RWPE1 (cell line): ENCODE measurements at regions not wholly inside any gene's neighbourhood (a gene's known extent, or its start where the extent isn't known, plus 50 kb on each side); places are given as distances from the start of the nearest gene placed in this dataset.

Source experiments
- CTCF ChIA-PET: fragments of 350-600 bp; sonication (Branson Sonifier 250); formaldehyde crosslinking; extraction: SDS; loops from one replicate; lab custom pipeline; 2021; lab: Yijun Ruan, JAX
- POLR2A ChIA-PET: fragments of 400-600 bp; formaldehyde crosslinking; extraction: SDS; loops from one replicate; lab custom pipeline; 2020; ENCODE audit warnings: antibody characterized with exemption; ENCODE audit not compliant: low non-redundant PET; lab: Yijun Ruan, JAX
- DNase-seq: peaks from one replicate; pipeline ENCODE4 v3.0.0; 2012; ENCODE audit warnings: low spot score
- H3K27ac ChIP-seq: fragments of 450-650 bp; 2 replicates; pipeline ENCODE4 v1.5.1; 2017
- TF ChIP-seq, protein P1 (sequence below): fragments of 450-650 bp; conservative IDR thresholded peaks from 2 replicates; pipeline ENCODE4 v1.5.1; 2017; ENCODE audit warnings: low read depth, mild to moderate bottlenecking

- CTCF ChIA-PET: no interaction called here
- POLR2A ChIA-PET: no interaction called here
- TF ChIP-seq, protein P1, sequence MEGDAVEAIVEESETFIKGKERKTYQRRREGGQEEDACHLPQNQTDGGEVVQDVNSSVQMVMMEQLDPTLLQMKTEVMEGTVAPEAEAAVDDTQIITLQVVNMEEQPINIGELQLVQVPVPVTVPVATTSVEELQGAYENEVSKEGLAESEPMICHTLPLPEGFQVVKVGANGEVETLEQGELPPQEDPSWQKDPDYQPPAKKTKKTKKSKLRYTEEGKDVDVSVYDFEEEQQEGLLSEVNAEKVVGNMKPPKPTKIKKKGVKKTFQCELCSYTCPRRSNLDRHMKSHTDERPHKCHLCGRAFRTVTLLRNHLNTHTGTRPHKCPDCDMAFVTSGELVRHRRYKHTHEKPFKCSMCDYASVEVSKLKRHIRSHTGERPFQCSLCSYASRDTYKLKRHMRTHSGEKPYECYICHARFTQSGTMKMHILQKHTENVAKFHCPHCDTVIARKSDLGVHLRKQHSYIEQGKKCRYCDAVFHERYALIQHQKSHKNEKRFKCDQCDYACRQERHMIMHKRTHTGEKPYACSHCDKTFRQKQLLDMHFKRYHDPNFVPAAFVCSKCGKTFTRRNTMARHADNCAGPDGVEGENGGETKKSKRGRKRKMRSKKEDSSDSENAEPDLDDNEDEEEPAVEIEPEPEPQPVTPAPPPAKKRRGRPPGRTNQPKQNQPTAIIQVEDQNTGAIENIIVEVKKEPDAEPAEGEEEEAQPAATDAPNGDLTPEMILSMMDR: no peak
- no peak for DNase-seq
- H3K27ac ChIP-seq: no peak overlapping the region
These were observed 163.1 kb downstream of the IZUMO3 start for GRCh38 chr9:24382566-24382965.

- ChIA-PET POLR2A (no interaction called here), CTCF (no interaction called here)
- no peak for DNase-seq
- H3K27ac ChIP-seq: no peak overlapping the region
- TF ChIP-seq, protein P1: no peak
These were observed 164.5 kb downstream of the IZUMO3 start for GRCh38 chr9:24381205-24381604.

- ChIA-PET CTCF (no interaction called here), POLR2A (no interaction called here)
- DNase-seq: no peak
- no peak overlapping the region for H3K27ac ChIP-seq
- TF ChIP-seq, protein P1: no peak
These were observed 186.7 kb downstream of the IZUMO3 start for GRCh38 chr9:24359046-24359445.

GRCh38 chr9:24351973-24352372 is 193.7 kb downstream of the IZUMO3 start:
- ChIA-PET CTCF (no interaction called here), POLR2A (no interaction called here)
- TF ChIP-seq, protein P1: no peak
- H3K27ac ChIP-seq: no peak overlapping the region
- no peak for DNase-seq

DNA sequence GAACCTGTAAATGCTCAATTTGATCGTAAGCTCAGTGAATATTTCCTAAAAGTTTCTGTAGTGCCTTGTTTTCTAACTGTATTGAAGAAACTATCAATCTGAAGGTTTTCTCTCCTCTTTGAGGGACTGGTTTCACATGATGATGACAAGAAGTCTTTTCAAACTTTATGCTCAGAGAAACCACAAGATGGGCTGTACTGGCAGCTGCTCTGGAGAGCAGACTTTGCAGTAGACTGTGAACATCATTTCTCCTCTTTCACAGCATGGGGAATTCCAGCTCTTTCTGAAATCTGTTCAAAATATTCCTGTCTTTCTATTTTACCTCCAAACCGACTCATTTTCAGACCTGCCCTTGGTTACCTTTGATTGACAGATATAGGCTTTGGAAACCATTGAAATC is 194.4 kb downstream of the IZUMO3 start:
- TF ChIP-seq, protein P1: no peak

GRCh38 chr9:24342457-24342856 is 203.2 kb downstream of the IZUMO3 start:
- DNase-seq: no peak
- no peak overlapping the region for H3K27ac ChIP-seq
- TF ChIP-seq, protein P1: no peak
- ChIA-PET POLR2A (no interaction called here), CTCF (no interaction called here)

More for the DNA sequence above, 194.4 kb downstream of the IZUMO3 start:
- H3K27ac ChIP-seq: no peak overlapping the region
- ChIA-PET CTCF (interaction anchor here (0.5 kb wide), 1 partner anchor 82 kb away, joined by 3 read pairs; no protein-coding TSS in a partner anchor), POLR2A (no interaction called here)
- DNase-seq: no peak
